GM12873 (cell line): ENCODE measurements at regions not wholly inside any gene's neighbourhood (a gene's known extent, or its start where the extent isn't known, plus 50 kb on each side); places are given as distances from the start of the nearest gene placed in this dataset.
A peak's percentile ranks its signal among the peaks of the same experiment; 100 is the strongest.

Source experiments
- TF ChIP-seq, protein P1 (sequence below): IDR thresholded peaks from 2 replicates; pipeline ENCODE4 v1.5.1; 2012; ENCODE audit warnings: low read depth, mild to moderate bottlenecking, moderate library complexity, low read length, control low read depth; ENCODE audit not compliant: insufficient read depth; ENCODE audit errors: missing control alignments

DNA sequence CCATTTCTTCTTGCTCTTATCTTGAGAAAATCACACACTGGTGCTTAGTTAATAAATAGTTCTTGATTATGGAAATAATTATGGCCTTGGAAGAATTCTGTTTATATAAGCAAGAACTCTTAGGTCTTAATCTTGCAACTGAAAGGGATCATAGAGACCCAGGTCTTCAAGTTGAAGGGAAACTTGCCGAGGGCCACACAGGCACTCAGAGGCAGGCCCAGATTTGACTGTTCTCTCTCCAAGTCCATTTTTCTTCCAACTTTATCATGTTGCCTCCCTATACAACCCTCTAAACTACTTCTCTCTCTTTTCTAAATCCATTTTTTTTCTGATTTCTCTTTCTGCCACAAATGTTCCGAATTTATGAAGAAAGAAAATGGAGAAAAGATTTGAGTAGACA lies 94.5 kb upstream of the RMDN2 start:
- TF ChIP-seq, protein P1, sequence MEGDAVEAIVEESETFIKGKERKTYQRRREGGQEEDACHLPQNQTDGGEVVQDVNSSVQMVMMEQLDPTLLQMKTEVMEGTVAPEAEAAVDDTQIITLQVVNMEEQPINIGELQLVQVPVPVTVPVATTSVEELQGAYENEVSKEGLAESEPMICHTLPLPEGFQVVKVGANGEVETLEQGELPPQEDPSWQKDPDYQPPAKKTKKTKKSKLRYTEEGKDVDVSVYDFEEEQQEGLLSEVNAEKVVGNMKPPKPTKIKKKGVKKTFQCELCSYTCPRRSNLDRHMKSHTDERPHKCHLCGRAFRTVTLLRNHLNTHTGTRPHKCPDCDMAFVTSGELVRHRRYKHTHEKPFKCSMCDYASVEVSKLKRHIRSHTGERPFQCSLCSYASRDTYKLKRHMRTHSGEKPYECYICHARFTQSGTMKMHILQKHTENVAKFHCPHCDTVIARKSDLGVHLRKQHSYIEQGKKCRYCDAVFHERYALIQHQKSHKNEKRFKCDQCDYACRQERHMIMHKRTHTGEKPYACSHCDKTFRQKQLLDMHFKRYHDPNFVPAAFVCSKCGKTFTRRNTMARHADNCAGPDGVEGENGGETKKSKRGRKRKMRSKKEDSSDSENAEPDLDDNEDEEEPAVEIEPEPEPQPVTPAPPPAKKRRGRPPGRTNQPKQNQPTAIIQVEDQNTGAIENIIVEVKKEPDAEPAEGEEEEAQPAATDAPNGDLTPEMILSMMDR, result no peak

DNA sequence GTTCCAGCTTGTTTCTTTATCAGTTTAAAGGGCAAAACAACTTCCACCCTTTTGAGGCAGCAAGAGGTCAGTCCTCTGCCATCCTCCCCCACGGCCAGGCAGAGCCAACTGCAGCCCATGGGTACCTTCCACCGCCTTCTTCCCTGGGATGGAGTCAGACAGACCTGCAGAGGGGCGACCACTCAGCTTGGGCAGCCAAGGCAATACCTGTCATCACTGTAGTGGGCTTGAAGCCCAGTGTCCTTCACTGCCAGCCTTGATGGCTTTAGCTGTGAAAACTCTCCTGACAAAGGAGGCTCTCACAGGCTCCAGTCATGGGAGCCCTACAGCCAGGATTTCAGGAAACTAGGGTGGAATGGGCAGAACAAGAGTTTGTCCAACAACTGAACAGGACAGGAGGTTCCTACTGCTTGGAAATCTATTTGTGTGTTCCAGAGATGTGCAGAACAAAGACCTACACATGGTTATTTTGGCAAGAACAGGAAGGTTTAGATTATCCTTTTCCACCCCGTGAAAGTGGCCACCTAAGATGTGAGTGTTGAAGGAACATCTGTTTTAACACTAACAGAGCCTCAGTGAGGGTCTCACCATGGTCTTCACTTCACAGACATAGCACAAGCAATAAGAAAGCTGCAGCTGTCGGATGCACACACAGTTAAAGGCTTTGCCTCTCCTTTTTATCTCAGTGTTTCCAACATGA lies 93.9 kb upstream of the RMDN2 start:
- TF ChIP-seq, protein P1, result no peak

GRCh38 chr2:37832590-37833197 lies 92.4 kb upstream of the RMDN2 start:
- TF ChIP-seq, protein P1, result peak; percentile 74

DNA sequence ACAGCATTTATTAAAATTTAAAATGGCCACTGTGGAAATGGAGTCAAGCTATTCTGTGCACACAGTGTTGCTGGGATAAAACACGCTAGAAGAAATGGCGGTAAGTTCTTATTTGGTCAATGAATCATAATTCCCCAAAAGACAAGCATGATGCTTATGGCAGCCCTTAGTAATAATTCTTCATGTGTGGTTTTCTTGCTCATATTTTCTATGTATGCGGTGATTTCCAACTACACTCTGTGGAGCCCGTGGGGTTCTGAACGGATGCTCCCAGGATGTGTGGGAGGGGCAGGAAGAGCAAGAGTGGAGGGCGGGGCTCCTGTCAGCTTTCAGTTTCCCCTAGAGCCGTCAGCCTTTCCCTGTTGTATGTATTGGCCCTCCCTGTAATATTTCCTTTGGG lies 91.7 kb upstream of the RMDN2 start:
- TF ChIP-seq, protein P1, result no peak

- TF ChIP-seq, protein P1, result no peak
These were observed 88.8 kb upstream of the RMDN2 start for GRCh38 chr2:37836270-37836669.

DNA sequence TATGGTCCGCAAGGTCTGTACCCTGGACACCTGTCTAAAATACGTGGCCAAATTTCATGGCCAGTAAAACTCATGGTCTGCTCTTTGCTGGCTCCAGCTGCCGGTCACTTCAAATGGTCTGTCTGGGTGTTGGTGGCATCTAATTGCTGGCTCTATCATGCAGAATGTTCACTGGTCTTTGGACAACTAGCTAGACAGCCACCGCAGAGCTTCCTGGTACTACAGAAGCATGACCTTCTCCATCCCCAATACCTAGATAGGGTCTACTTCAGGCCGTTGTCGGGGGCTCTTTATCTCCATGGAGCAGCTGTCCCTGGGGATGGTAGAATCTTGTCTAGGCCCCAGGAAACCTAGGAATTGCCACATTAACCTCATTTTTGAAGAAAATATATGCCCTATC lies 88.4 kb upstream of the RMDN2 start:
- TF ChIP-seq, protein P1, result no peak

- TF ChIP-seq, protein P1, result no peak
These were observed 87.3 kb upstream of the RMDN2 start for GRCh38 chr2:37837628-37838328.
